Astrocyte of the hippocampus (primary cell): ENCODE measurements at regions not wholly inside any gene's neighbourhood (a gene's known extent, or its start where the extent isn't known, plus 50 kb on each side); places are given as distances from the start of the nearest gene placed in this dataset.
A peak's percentile ranks its signal among the peaks of the same experiment; 100 is the strongest.
"Not testable (repeated sequence)": the region's sequence is repeated elsewhere in the genome, so short reads cannot be mapped to it uniquely, and the experiment has no call there.

Source experiments
- DNase-seq: peaks from one replicate; pipeline ENCODE4 v3.0.0; 2011; ENCODE audit warnings: low read depth, low spot score

DNA sequence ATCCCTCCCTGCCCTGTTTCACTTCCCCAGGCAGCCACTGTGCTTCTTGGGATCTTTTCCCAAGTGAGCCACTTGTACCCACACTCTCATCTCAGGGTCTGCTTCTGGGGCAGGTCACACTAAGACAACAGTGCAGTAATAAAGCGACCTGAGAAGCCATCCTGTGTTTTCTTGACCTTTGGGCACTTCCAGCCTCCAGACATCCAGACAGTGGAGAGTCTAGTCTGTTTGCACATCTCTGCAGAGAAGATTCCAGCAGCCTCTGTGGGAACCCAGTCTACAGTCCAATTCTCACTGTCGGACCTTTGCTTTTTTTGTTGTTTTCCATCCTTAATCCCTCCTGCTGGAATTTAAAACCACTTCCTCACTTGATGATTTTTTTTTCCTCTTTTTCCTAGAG is 50.3 kb upstream of the ATP6AP2 start:
- no peak for DNase-seq

DNA sequence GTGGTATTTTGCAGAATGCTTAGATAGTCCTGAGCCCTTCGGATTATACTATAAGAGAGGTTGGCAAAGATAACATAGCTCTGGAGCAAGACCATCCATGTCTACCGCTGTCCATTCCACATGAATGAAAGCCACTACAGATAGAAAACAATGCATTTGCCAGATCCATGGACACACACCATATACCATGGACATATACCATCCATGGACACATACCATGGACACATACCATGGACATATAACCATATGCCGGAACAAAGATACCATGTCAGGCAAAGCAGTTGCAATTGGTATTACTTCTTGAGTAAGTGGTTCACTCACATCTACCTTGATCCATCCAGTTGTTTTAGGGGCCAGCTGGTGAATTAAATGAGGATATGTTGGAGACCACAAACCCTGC is 53.2 kb upstream of the ATP6AP2 start:
- no peak for DNase-seq

DNA sequence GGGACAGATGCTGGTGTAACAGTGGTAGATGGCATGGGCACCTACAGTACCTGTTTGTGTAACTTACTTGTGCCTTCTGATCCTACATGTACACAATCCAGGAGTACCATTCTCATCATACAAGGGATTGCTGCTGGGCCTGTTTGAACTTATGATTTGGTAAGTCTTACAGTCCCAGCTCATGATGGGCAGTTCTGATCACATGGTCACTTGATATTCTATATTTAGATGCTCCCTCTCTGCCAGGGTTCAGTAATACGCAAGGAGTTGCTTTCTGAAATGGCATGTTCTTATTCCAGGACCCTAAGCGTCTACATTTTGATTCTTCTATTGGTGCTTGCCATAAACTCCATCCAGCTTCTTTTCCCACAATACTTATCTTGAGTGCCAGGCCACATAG is 54.4 kb upstream of the ATP6AP2 start:
- no peak for DNase-seq

DNA sequence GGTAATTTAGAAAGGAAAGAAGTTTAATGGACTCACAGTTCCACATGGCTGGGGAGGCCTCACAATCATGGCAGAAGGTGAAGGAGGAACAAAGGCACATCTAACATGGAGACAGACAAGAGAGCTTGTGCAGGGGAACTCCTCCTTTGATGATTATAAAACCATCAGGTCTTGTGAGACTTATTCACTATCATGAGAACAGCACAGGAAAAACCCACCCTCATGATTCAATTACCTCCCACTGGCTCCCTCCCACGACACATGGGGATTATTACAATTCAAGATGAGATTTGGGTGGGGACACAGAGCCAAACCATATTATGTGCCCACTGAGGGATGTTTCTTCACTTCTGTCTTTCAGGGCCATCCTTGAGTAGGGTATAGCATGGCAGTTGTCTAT is 54.9 kb upstream of the ATP6AP2 start:
- DNase-seq, result not testable (repeated sequence)

DNA sequence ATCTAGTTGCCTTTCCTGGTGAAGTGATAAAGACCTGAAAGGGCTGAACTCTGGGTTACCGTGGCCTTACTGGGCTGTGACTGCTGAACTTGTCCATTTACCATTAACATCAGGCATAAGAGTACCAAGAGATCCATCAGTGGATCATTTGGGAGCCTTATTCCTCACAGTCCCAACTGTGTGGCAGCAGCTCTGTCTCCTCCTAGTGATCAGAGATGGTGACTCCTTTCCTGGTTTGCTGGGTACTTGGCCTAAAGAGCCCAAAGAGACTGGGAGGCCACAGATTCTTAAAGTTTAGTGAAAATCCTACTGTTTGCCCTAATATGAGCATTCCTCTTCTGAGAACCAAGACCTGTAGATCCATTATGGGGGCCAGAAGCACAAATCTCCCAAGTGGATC is 56.3 kb upstream of the ATP6AP2 start:
- DNase-seq, result no peak

DNA sequence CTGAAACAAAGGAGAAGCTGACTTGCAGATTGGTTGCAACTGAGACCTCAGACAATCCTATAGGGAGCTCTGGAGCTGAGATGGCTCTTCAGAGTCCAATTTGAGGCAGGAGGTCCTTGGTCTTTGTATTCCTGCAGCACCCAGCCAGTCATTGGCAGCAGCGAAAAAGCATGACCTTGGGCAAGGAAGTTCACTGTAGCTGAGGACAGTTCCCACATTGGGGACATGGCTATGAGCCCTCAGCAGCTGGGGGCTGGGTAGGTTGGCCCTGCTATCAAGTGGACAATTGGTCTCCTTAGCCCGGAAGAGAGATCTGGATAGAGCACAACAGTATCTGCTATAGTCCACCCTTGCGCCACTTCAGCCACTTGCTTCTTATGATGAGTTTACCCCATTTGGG is 56.9 kb upstream of the ATP6AP2 start:
- DNase-seq, result no peak

DNA sequence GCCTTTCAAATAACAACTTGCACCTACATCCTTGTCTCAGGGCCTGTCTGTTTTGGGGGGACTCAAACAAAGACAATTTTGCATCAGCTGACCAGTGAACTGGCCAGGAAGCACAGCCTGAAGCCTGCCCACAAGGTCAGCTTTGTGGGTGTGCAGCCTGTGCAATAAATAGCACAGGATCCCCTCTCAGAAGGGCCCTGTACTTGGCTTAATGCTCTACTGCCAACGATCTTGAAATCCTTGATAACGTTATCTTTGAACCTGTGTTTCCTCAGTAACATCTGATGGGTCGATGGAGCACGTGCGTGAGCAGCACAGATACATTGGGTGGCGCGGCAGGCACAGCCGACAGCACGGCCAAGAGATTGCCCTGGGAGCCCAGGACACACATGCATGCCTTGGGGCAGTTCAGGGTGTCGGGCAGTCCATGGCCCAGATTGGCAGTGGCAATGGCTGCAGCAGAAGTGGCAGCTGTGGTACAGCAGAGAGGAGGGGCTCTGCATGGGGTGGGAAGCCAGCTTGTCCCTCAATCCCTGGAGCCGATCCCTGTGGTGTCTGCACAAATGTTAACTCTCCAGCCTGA is 58.8 kb upstream of the ATP6AP2 start:
- no peak for DNase-seq

DNA sequence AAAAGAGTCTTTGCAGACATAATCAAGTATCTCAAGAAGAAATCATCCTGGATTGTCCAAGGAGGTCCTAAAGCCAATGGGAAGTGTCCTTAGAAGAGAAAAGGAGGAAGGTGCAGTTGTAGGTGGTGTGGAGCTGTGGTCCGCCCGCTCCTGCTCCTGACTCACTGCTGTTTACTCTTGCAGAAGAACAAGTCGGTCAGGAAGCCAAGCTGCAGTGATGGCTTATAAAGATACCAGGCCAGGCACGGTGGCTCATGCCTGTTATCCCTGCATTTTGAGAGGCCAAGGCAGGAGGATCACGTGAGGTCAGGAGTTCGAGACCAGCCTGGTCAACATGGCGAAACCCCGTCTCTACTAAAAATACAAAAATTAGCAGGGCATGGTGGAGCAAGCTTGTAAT is 66.4 kb upstream of the ATP6AP2 start:
- no peak for DNase-seq

DNA sequence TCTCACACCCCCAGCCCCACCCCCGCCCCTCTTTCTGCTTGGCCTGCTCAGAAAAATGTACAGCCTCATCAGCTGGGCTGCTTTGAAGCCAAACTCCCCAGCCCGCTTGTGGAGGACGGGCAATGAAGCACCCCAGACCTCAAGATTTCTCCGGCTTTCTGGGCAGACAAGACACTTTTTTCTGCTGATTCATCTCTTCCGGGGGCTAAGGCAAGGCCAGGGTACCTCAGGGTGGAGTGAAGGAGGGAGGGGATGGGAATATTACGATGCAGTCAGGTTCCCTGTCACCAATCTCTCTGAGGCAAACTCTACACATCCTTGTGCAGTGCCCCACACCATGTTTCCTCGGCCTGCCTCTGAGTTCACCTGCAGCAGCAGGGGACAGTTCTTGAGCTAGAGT is 66.9 kb upstream of the ATP6AP2 start:
- no peak for DNase-seq

DNA sequence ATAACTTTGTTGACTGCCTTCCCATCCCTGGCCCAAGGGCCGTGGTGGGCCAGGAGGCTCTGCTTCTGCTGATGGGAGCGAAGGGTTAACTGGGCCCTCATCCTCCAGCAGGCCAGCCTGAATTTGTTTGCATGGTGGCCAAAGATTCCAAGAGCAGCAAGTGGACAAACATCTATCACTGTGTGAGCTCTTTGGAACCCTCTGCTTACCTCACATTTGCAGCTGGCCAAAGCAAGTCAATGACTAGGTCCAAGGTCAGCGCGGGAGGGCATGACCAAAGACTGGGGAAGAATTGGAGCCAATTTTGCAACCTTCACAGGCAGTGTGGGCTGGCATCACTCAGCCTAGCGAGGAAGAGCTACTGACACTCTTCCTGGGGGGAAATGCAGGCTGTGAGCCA is 67.8 kb upstream of the ATP6AP2 start:
- no peak for DNase-seq

DNA sequence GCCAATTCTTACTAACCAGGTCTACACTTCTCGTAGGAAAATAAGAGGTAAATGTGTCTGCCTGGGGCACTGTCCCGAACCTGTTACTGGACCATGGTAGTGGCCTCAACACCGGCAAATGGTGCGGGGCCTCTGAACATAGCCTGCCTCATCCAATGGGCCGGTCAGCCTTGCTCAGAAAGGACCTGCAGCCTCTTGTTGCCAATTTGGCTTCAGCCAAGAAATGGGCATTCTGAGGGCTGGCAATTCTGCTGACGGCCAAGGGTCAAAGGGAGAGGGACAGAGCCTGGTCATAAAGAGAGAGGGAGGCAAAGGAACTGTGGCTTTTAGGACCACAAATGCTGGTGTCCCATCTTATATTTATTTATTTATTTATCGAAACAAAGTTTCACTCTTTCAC is 69.5 kb upstream of the ATP6AP2 start:
- DNase-seq, result no peak

DNA sequence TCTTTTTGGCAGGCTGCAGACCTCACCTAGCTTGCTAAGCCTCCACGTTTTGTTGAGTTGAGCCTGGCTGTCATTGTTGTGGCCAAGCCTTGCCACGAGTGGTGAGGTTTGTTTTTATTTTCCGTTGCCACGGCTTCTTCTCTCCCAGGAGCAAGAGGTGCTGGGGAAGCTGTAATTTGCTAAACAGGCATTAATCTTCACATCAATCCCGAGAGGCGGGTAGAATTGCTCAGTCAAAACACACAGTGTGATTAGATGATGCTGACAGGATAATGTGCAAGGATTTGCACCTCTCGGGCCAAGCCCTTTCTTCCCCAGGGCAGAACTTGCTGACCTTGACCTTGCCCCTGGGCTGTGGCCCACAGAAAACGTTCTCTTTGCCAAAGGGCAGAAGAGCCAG is 72.2 kb upstream of the ATP6AP2 start:
- peak; percentile 66 for DNase-seq

DNA sequence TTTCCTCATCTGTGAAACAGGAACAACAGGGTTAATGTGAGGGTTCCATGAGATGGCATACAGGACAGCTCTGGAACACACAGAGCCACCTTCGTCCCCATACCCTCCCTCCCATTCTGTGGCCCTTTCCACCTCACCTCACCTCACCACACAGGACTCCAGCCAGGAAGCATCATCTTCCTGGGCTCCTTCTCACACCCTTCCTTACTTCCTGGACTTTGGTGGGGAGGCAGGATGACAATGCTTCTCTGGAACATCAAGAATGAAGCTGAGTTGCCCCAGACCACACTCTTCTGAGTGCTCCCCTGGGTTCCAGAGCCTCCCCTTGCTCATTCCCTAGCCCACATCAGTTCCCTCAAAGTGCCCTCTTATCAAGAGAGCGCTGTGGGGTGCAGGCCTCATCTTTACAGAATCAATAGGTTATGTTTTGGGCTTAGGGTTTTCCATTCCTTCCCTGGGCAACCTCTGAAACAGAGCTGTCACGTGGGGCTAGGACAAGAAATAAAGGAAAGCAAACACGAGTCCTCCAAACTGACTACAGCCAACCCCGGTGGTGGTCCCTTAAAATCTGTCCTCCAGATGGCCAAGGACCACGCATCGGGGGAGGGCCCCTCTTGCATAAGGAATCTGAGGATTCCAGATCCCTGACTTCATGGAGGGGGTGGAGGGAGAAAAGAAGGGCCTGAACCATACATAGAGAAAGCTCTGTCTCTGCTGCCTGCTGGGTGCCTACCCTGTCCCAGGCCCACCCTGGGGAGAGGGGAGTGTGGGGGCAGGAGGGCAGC is 74.4 kb upstream of the ATP6AP2 start:
- no peak for DNase-seq

DNA sequence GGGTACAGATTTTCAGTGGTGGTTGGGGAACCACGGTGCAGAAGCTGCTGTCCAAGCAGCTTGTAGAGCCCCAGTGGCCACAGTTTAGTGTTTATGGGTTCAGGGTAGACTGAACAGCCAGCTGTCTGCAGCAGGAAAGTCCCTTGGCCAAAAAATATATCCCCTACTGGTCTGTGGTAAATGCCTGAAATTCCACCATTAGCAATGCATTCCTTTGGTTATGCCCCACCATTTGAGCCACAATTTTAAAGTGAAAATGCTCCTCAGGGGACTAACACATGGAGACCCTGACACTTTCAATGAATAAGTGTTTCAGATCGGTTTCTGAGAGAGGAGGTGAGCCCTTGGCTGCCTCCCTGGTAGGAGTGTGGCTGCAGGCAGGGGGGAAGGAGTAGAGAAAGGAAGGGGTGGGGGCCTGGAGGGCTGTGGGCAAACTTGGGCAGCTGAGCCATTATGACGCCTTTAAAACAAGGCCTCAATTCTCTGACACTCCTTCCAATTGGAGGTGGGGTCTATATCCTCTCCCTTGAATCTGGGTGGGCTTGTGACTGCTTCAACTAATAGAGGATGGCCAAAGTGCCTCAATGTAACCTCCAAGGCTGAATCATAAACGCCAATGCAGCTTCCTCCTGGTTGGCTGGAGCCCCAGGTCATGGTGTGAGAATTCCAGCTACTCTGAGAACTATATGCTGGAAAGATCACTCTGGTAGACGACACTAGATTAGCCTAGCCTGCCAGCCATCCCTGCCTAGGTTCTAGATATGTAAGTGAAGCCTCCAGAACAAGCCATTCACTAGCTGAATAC is 75.8 kb upstream of the ATP6AP2 start:
- peak; percentile 91 for DNase-seq

DNA sequence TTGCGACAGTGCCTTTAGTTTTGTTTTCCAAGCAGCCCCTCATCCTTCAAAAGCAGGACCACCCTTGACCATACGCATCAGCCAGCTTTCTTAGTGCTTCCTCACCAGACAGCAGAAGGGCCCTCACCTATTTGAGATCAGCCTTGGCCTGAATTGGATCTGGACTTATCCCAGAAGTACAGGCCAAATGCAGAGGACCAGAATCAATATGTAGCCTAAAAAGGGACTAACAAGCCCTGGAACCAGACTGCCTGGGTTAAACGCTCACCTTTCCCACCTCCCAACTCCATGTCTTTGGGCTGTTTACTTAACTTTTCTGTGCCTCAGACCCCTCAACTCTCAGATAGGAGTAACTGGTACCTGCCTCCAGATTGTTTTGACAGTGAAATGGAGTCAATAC is 77.7 kb upstream of the ATP6AP2 start:
- DNase-seq, result no peak

DNA sequence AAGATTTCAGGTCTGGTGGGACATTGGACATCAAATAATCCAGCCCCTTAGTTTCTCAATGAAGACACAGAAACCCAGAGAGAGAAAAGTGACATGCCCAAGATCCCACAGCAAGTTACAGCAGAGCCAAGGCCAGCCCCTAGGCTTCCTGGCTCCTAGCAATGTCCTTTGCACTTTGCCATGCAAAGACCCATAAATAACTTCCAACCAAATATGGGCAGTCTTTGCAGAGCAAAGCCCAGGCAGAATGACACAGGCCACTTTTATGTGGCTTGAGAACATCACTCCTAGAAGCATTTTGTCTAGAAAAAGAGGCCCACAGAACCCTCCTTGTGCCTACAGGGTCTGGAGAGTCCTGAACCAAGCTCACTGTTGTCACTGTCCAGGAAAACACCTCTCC is 78.1 kb upstream of the ATP6AP2 start:
- no peak for DNase-seq

DNA sequence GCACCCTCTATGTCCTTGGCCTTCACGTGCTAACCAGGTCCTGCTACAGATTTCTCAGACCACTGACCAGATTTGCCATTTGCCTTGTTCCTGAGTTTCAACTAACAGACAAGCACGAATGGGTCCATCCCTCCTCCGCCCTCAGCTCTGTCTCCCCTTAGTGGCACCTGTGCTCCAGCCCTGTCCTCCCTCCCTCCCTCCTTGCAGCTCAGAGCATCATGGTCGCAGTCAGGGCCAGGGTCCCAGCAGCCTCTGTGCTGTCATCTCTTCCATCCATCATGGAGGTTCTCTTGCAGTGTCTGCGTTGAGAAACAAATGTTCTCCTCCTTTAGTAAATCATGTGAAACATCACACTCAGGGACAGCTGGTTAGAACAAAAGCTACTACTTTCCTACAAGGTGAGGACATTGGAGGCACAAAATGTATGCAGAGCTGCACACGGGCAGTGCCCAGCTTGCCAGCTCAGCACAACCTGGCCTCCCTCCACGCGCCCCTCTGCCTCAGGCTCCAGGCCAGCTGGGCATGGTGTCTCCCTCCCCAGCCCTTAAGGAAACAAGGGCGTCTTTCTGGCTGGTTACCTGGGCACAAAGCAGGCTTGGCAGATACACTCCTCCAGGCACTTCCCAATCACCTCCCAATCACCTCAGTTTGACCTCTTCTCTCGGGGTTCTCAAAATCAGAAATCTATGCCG is 79.5 kb upstream of the ATP6AP2 start:
- DNase-seq, result no peak

DNA sequence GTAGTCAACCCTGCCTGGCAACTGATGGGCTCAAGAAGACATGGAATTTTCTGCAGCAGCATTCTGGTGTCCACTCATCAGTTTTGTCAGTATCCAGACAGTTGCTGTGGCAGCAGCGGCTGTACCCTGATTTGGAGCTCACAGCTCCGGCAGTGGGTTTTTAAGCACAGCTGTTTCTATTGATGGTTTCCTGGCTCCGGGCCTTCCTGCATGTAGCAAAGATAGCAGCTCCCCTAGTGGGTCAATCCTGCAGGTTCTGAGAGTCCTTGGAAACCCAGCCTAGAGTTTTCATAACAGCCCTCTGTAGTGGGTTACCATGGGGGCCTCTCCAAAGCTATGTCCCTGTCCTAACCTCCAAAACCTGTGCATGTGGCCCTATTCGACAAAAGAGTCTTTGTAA is 84.0 kb upstream of the ATP6AP2 start:
- DNase-seq, result peak; percentile 33

DNA sequence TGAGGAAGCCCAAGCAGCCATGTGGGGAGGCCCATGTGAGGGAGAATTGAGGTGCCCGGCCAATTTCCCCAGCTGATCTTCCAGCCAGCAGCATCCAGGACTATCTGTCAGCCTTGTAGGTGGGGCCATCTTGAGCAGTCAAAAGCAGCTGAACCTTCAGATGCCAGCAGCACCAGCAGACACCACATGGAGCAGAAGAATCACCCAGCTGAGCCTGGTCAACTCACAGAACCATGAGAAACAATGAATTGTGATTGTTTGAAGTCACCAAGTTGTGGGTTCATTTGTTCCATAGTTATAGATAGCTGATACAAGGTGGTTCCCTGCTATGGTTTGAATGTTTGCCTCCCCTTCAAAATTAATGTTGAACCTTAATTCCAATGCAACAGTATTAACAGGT is 85.1 kb upstream of the ATP6AP2 start:
- no peak for DNase-seq

DNA sequence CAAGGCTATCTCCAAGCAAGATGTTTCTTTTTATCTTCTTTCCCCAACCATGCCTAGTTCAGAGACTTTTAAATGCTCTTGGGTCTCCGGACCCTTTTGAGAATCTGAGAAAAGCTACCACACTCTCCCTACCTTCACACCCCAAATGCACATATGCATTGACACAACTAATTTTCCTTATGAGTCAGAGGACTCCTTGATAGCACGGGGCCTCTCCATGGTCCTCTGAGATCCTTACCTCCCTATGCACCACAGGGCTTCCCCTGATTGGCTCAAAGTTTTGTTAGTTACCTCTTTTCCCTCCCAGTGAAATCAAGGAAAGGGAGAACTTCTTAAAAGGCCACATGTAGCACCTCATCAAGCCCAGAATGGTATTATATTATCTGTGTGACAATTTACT is 86.8 kb upstream of the ATP6AP2 start:
- DNase-seq, result no peak

DNA sequence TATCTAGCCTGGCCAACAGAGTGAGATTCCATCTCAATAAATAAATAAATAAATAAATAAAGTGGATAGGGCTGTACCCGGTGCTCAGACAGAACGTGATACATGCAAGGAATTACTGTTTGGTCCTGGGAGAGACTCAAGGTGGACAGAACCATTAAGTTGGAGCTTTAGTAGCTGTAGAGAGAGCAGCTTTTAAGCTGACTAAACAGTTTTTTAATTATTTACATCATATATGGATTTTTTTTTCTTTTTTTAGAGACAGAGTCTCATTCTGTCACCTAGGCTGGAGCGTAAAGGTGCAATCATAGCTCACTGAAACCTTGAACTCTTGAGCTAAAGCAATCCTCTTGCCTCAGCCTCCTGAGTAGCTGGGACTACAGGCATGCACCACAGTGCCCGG is 92.5 kb upstream of the ATP6AP2 start:
- DNase-seq, result no peak

DNA sequence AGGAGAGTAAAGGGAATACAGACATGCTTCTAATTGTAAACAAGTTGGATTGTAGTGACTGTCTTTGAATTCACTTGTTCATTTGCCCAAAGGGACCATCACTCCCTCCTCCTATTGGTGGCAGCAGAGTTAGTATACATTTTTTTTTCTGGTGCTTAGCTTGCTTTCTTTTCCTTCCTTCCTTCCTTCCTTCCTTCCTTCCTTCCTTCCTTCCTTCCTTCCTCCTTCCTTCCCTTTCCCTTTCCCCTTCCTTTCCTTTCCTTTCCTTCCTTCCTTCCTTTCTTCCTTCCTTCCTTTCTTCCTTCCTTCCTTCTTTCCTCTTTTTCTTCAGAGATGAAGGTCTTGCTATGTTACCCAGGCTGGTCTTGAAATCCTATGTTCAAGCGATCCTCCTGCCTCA is 94.8 kb upstream of the ATP6AP2 start:
- no peak for DNase-seq
